RWPE2 (cell line): ENCODE measurements at regions not wholly inside any gene's neighbourhood (a gene's known extent, or its start where the extent isn't known, plus 50 kb on each side); places are given as distances from the start of the nearest gene placed in this dataset.

Source experiments
- ATAC-seq: fragments of 200-7000 bp; cut with Tn5 transposase; 3 replicates; pipeline ENCODE4 v1.9.1; 2021; ENCODE audit warnings: low read depth
- DNase-seq: peaks from one replicate; pipeline ENCODE4 v3.0.0-alpha.2; 2020; ENCODE audit warnings: low spot score
- H3K27ac ChIP-seq: fragments of 450-650 bp; 2 replicates; pipeline ENCODE4 v1.5.1; 2017; ENCODE audit warnings: mild to moderate bottlenecking; ENCODE audit not compliant: poor library complexity, severe bottlenecking
- H3K27me3 ChIP-seq: fragments of 250-450 bp; sonication (Bioruptor Pico); 2 replicates; pipeline ENCODE4 v1.5.1; 2021; ENCODE audit warnings: mild to moderate bottlenecking, moderate library complexity; ENCODE audit not compliant: insufficient read depth, poor library complexity, severe bottlenecking
- H3K36me3 ChIP-seq: fragments of 250-450 bp; sonication (Bioruptor Pico); 2 replicates; pipeline ENCODE4 v1.5.1; 2020; ENCODE audit warnings: low read depth, mild to moderate bottlenecking, moderate library complexity
- H3K4me1 ChIP-seq: fragments of 250-450 bp; sonication (Bioruptor Pico); 2 replicates; pipeline ENCODE4 v1.5.1; 2021; ENCODE audit warnings: mild to moderate bottlenecking, moderate library complexity; ENCODE audit not compliant: insufficient read depth, poor library complexity, severe bottlenecking
- H3K4me3 ChIP-seq: fragments of 250-450 bp; sonication (Bioruptor Pico); 2 replicates; pipeline ENCODE4 v1.5.1; 2021; ENCODE audit warnings: mild to moderate bottlenecking, moderate library complexity; ENCODE audit not compliant: severe bottlenecking
- H3K9me3 ChIP-seq: fragments of 250-450 bp; sonication (Bioruptor Pico); 2 replicates; pipeline ENCODE4 v1.5.1; 2021; ENCODE audit warnings: mild to moderate bottlenecking, moderate library complexity; ENCODE audit not compliant: severe bottlenecking
- TF ChIP-seq, protein P1 (sequence below): fragments of 450-650 bp; IDR thresholded peaks from one replicate; pipeline ENCODE4 v1.5.1; 2017; ENCODE audit warnings: mild to moderate bottlenecking, moderate library complexity; ENCODE audit not compliant: poor library complexity, severe bottlenecking

DNA sequence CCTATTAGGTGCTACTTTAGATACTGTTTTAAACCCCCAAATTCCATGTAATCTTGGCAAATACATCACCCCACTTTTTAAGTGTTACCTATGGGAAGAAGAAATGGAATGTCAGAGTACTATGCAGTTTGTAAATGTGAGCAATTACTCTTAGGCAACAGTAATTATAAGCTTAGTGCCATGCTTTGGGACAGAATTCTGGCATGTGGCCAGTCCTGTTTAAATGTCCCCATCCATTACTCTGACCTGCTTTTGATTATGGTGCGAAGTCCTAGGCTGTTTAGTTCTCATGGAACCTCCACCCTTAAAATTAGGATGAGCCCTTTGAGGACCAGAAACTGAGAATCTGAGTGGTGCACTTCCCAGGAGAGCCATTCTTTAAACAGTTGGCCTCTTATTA, 321.4 kb upstream of the RGS6 start:
- TF ChIP-seq, protein P1, sequence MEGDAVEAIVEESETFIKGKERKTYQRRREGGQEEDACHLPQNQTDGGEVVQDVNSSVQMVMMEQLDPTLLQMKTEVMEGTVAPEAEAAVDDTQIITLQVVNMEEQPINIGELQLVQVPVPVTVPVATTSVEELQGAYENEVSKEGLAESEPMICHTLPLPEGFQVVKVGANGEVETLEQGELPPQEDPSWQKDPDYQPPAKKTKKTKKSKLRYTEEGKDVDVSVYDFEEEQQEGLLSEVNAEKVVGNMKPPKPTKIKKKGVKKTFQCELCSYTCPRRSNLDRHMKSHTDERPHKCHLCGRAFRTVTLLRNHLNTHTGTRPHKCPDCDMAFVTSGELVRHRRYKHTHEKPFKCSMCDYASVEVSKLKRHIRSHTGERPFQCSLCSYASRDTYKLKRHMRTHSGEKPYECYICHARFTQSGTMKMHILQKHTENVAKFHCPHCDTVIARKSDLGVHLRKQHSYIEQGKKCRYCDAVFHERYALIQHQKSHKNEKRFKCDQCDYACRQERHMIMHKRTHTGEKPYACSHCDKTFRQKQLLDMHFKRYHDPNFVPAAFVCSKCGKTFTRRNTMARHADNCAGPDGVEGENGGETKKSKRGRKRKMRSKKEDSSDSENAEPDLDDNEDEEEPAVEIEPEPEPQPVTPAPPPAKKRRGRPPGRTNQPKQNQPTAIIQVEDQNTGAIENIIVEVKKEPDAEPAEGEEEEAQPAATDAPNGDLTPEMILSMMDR = no peak
- ATAC-seq (no peak), DNase-seq (no peak)
- Histone ChIP-seq H3K4me3 (no peak overlapping the region), H3K4me1 (peaks cover 3% of the 10 kb centered on the region), H3K9me3 (no peaks in the 10 kb centered on the region), H3K36me3 (no peaks in the 10 kb centered on the region; the same call in none of the 2 replicates), H3K27ac (no peak overlapping the region), H3K27me3 (no peaks in the 10 kb centered on the region)

- Histone ChIP-seq H3K27me3 (no peaks in the 10 kb centered on the region), H3K36me3 (peaks cover 7% of the 10 kb centered on the region), H3K4me3 (no peak overlapping the region), H3K9me3 (no peaks in the 10 kb centered on the region), H3K4me1 (peaks cover 3% of the 10 kb centered on the region), H3K27ac (no peak overlapping the region)
- ATAC-seq = no peak
- TF ChIP-seq, protein P1 = no peak
- no peak for DNase-seq
Measured at GRCh38 chr14:71613168-71613567, 319.1 kb upstream of the RGS6 start.

DNA sequence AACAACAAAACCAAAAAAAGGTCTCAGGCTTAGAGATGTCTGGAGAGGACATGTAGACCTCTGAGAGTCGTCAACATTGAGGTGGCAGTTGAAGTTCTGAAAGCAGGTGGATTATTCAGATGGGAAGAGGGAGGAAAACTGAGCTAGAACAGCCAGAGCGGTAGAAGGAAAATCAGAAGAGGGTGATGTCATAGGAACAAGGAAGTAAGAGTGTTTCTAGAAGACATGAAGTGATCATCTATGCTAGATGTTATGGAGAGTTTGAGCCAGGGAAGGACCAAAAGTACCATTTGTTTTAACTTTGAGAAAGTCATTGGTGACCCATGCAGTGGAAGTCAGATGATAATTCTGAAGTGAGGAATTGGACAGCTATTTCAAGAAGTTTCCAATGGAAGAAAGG, 316.2 kb upstream of the RGS6 start:
- H3K4me1 ChIP-seq = peaks cover 3% of the 10 kb centered on the region
- H3K27ac ChIP-seq = no peak overlapping the region
- H3K27me3 ChIP-seq = no peaks in the 10 kb centered on the region
- H3K4me3 ChIP-seq = no peak overlapping the region
- TF ChIP-seq, protein P1 = no peak
- H3K9me3 ChIP-seq = no peaks in the 10 kb centered on the region
- DNase-seq (no peak), ATAC-seq (no peak)
- peaks cover 24% of the 10 kb centered on the region for H3K36me3 ChIP-seq

DNA sequence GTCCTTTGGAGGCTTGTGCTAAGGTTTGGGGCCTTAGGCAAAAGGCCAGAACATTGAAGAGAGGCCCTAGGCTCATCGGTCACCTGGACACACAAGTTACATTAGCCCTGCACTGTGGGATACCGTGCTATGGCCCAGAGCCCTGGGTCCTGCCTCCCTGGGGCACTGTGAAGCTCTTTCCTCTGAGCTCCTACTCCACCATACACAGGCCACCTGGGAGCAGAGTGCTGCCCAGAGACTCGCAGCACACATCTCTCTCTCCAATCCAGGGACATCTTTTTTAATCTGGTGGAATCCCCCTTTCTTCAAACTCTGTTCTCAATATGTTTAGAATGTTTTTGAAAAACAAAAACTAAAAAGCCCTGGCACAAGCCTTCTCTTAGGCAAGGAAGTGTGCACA, 314.2 kb upstream of the RGS6 start:
- DNase-seq = no peak

GRCh38 chr14:71618716-71619115, 313.5 kb upstream of the RGS6 start:
- Histone ChIP-seq H3K9me3 (no peaks in the 10 kb centered on the region), H3K36me3 (peaks cover 37% of the 10 kb centered on the region), H3K4me3 (no peak overlapping the region), H3K4me1 (no peaks in the 10 kb centered on the region), H3K27ac (no peak overlapping the region), H3K27me3 (no peaks in the 10 kb centered on the region)
- DNase-seq (no peak), ATAC-seq (no peak)
- TF ChIP-seq, protein P1 = no peak

More for the DNA sequence above, 314.2 kb upstream of the RGS6 start:
- Histone ChIP-seq H3K9me3 (no peaks in the 10 kb centered on the region), H3K36me3 (peaks cover 30% of the 10 kb centered on the region), H3K4me3 (no peak overlapping the region), H3K4me1 (no peaks in the 10 kb centered on the region), H3K27ac (no peak overlapping the region), H3K27me3 (no peaks in the 10 kb centered on the region)
- TF ChIP-seq, protein P1 = no peak
- no peak for ATAC-seq
